ENCODE measurements at regions not wholly inside any gene's neighbourhood (a gene's known extent, or its start where the extent isn't known, plus 50 kb on each side); places are given as distances from the start of the nearest gene placed in this dataset.

- Histone ChIP-seq H3K9ac (ENCODE audit: low read length) (no peak overlapping the region), H3K27me3 (ENCODE audit: insufficient read depth, low read length) (no peaks in the 10 kb centered on the region), H3K4me3 (replicated peaks in 1 of 2; ENCODE audit: low read depth in 1 of 2, low read length in 2 of 2) (no peak overlapping the region), H2AFZ (ENCODE audit: low read depth, low read length, poor library complexity, severe bottlenecking) (no peak overlapping the region), H4K20me1 (ENCODE audit: insufficient read depth) (no peaks in the 10 kb centered on the region), H3K9me2 (ENCODE audit: insufficient read depth) (no peaks in the 10 kb centered on the region), H3K4me2 (ENCODE audit: low read length) (no peak overlapping the region), H3K79me2 (ENCODE audit: insufficient read depth, low read length) (no peaks in the 10 kb centered on the region), H3K36me3 (ENCODE audit: control insufficient read depth in 1 of 2, insufficient read depth in 2 of 2, low read length in 2 of 2) (no peaks in the 10 kb centered on the region), H3K27ac (ENCODE audit: low read depth, low read length) (no peak overlapping the region), H3K4me1 (ENCODE audit: control insufficient read depth in 1 of 2, insufficient read depth in 2 of 2, low read length in 2 of 2) (no peaks in the 10 kb centered on the region), H3K9me3 (ENCODE audit: control insufficient read depth in 1 of 2, insufficient read depth in 1 of 2, low read depth in 1 of 2, low read length in 2 of 2) (peaks cover 12 to 13% of the 10 kb centered on the region in 2 experiments; a peak in 3 of 4 replicates)
- CTCF ChIA-PET: interaction anchor here (1.1 kb wide), 1 partner anchor 88 kb away, joined by 4 read pairs; no protein-coding TSS in a partner anchor
- BruUV-seq (replicated peaks): no TSS peak
- POLR2A ChIA-PET: no interaction called here
- DNase-seq (ENCODE audit: low read depth, low spot score) (no peak), ATAC-seq (no peak)
- TF ChIP-seq REST (IDR thresholded peaks at IDR 0.05; ENCODE audit: low read depth) (no peak), ZFX (IDR thresholded peaks at IDR 0.05) (no peak), POLR2AphosphoS5 (IDR thresholded peaks at IDR 0.05; ENCODE audit: low read depth, low read length) (no peak)
- RAD21 ChIA-PET (ENCODE audit: low non-redundant PET in 1 of 2, low total read pairs in 2 of 2, uncharacterized antibody in 2 of 2, unreplicated experiment in 2 of 2): no interaction called here
- intact Hi-C loops (cut with micrococcal nuclease): no loop called here
Observed at GRCh38 chr10:113474752-113475151, 78.1 kb upstream of the HABP2 start.

DNA sequence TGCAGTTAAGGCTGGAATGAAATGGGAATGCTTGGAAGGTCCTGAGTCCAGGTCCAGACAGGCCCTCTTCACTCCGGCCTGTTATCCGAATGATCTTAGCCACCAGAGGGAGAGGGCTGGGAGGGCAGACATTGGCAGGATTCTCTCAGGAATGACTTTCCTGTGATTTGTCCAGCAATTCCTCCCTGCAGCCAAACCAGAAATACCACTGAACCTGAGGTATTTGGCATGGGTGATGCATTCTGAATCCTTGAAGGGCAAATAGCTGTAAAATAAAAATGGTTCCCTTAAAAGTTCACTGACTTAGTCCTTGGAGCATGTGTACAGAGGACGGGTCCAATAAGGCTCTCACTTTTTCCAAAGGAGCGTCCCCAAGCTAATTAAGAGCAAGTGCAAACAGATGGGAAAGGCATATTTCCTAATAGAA is 77.5 kb upstream of the HABP2 start:
- Histone ChIP-seq H3K36me3 (ENCODE audit: control insufficient read depth in 1 of 2, insufficient read depth in 2 of 2, low read length in 2 of 2) (no peaks in the 10 kb centered on the region), H3K9me2 (ENCODE audit: insufficient read depth) (no peaks in the 10 kb centered on the region), H3K9me3 (ENCODE audit: control insufficient read depth in 1 of 2, insufficient read depth in 1 of 2, low read depth in 1 of 2, low read length in 2 of 2) (peaks cover 16 to 19% of the 10 kb centered on the region in 2 experiments; a peak in 3 of 4 replicates), H3K27ac (ENCODE audit: low read depth, low read length) (no peak overlapping the region), H2AFZ (ENCODE audit: low read depth, low read length, poor library complexity, severe bottlenecking) (no peak overlapping the region), H3K4me2 (ENCODE audit: low read length) (no peak overlapping the region), H3K27me3 (ENCODE audit: insufficient read depth, low read length) (no peaks in the 10 kb centered on the region), H3K4me3 (replicated peaks in 1 of 2; ENCODE audit: low read depth in 1 of 2, low read length in 2 of 2) (no peak overlapping the region), H4K20me1 (ENCODE audit: insufficient read depth) (no peaks in the 10 kb centered on the region), H3K4me1 (ENCODE audit: control insufficient read depth in 1 of 2, insufficient read depth in 2 of 2, low read length in 2 of 2) (no peaks in the 10 kb centered on the region), H3K9ac (ENCODE audit: low read length) (no peak overlapping the region), H3K79me2 (ENCODE audit: insufficient read depth, low read length) (no peaks in the 10 kb centered on the region)
- DNase-seq (ENCODE audit: low read depth, low spot score): no peak
- no TSS peak for BruUV-seq (replicated peaks)
- ChIA-PET POLR2A (no interaction called here), RAD21 (ENCODE audit: low non-redundant PET in 1 of 2, low total read pairs in 2 of 2, uncharacterized antibody in 2 of 2, unreplicated experiment in 2 of 2) (no interaction called here), CTCF (interaction anchor here (1.0 to 1.1 kb wide), 2 partner anchors 88 to 90 kb away, joined by 3 to 4 read pairs; no protein-coding TSS in a partner anchor)
- intact Hi-C loops (cut with micrococcal nuclease): no loop called here
- TF ChIP-seq ZFX (IDR thresholded peaks at IDR 0.05) (no peak), RAD21 (IDR thresholded peaks at IDR 0.05; ENCODE audit: low read depth) (no peak), CEBPB (IDR thresholded peaks at IDR 0.05; ENCODE audit: low read depth) (no peak), FOSL1 (IDR thresholded peaks at IDR 0.05; ENCODE audit: low read depth) (no peak), SP1 (IDR thresholded peaks at IDR 0.05; ENCODE audit: low read depth) (no peak), REST (IDR thresholded peaks at IDR 0.05; ENCODE audit: low read depth) (no peak), CTCF (IDR thresholded peaks at IDR 0.05 in 2 of 3, conservative IDR thresholded peaks at IDR 0.05 in 1 of 3; ENCODE audit: borderline replicate concordance in 1 of 3, insufficient read depth in 1 of 3, low read depth in 2 of 3, low read length in 2 of 3) (no peak)
- 0 out of 2 replicates have a peak, but pooled peaks have one; percentile 42 for ATAC-seq
